IPS DF 6.9 (cell line): ENCODE measurements at regions not wholly inside any gene's neighbourhood (a gene's known extent, or its start where the extent isn't known, plus 50 kb on each side); places are given as distances from the start of the nearest gene placed in this dataset.

Experiments used
- DNase-seq: peaks from one replicate; pipeline ENCODE4 v3.0.0-alpha.2; 2013; ENCODE audit warnings: low read depth, low spot score
- H3K27ac ChIP-seq: one replicate; pipeline ENCODE4 v1.5.1; 2013; ENCODE audit warnings: low read length, control low read depth
- H3K27me3 ChIP-seq: 2 replicates; pipeline ENCODE4 v1.6.1; 2013; ENCODE audit warnings: mild to moderate bottlenecking, low read length; ENCODE audit not compliant: control insufficient read depth, insufficient read depth
- H3K36me3 ChIP-seq: 2 replicates; pipeline ENCODE4 v1.6.1; 2013; ENCODE audit warnings: low read length; ENCODE audit not compliant: control insufficient read depth, insufficient read depth
- H3K4me1 ChIP-seq: 2 replicates; pipeline ENCODE4 v1.6.1; 2013; ENCODE audit warnings: low read length; ENCODE audit not compliant: control insufficient read depth, insufficient read depth
- H3K4me3 ChIP-seq: 2 replicates; pipeline ENCODE4 v1.5.1; 2013; ENCODE audit warnings: mild to moderate bottlenecking, low read length
- H3K9me3 ChIP-seq: 2 replicates; pipeline ENCODE4 v1.6.1; 2013; ENCODE audit warnings: low read length, inconsistent platforms; ENCODE audit not compliant: control insufficient read depth, insufficient read depth
- WGBS: extraction: QIAGEN DNeasy Blood & Tissue Kit; methylation state at CpG from one replicate; pipeline ENCODE4 v1.1.7; 2013; ENCODE audit warnings: mixed read lengths, missing lambda C conversion rate; ENCODE audit not compliant: insufficient read length, insufficient coverage; 5-methylcytosine and 5-hydroxymethylcytosine counted together

DNA sequence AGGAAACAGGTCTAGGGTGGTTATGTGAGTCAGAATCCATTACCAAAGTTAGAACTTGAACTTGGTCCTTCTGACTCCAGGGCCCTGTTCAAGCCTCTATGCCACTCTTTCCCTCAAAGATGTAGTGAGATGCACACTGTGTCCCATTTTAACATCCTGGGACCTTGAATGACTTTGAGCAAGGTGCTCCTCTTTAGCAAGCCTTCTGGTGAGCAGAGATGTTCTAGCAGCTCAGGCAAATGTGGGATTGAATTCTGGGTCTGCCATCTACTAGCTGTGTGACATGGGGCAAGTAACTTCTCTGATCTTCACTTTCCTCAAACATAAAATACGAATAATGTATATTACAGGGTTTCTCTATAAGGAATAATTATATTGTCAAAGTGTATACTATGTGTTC lies 294.0 kb upstream of the CXCR4 start:
- Histone ChIP-seq H3K36me3 (no peaks in the 10 kb centered on the region), H3K9me3 (no peaks in the 10 kb centered on the region), H3K27me3 (no peaks in the 10 kb centered on the region), H3K27ac (no peak overlapping the region), H3K4me3 (no peak overlapping the region), H3K4me1 (no peaks in the 10 kb centered on the region)
- DNase-seq = no peak
- WGBS = no CpG with 5 or more reads among the region's 1 CpG

DNA sequence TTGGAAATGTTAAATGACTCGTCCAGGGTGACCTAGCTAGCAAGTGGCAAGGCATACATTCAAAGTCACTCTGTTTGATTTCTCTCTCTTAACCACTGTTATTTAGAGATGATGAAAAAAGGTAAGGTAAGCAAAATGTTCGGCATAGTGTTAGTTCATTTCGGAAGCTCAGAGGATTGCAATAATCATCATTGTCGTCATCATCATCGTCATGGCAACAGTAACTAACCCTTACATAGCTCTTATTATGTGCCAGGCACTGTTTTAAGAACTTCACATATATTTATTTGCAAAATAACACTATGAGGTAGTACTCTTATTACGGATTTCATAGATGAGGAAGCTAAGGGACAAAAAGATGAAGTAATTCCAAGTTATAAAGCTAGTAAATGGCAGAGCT lies 292.7 kb upstream of the CXCR4 start:
- Histone ChIP-seq H3K36me3 (no peaks in the 10 kb centered on the region), H3K27me3 (no peaks in the 10 kb centered on the region)
- WGBS = no CpG with 5 or more reads among the region's 6 CpGs

DNA sequence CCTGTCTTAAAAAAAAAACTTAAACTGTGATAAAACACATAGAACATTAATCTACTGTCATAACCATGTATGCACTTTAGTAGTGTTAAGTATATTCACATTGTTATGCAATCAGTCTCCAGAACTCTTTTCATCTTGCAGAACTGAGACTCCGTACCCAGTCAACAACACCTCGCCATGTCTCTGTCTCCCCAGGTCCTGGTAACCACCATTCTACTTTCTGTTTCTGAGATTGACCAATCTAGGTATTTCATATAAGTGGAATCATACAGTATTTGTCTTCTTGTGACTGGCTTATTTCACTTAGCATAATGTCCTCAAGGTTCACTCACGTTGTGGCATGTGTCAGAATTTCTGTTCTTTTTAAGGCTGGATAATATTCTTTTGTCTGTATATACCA lies 290.8 kb upstream of the CXCR4 start:
- H3K27ac ChIP-seq = no peak overlapping the region
- H3K4me3 ChIP-seq = no peak overlapping the region
- no peaks in the 10 kb centered on the region for H3K9me3 ChIP-seq
- WGBS = no CpG with 5 or more reads among the region's 3 CpGs
- H3K4me1 ChIP-seq = no peaks in the 10 kb centered on the region
- DNase-seq = no peak
- no peaks in the 10 kb centered on the region for H3K27me3 ChIP-seq
- H3K36me3 ChIP-seq = no peaks in the 10 kb centered on the region

More for the DNA sequence above, 292.7 kb upstream of the CXCR4 start:
- H3K9me3 ChIP-seq = no peaks in the 10 kb centered on the region
- H3K27ac ChIP-seq = no peak overlapping the region
- no peak for DNase-seq
- no peak overlapping the region for H3K4me3 ChIP-seq
- H3K4me1 ChIP-seq = no peaks in the 10 kb centered on the region

DNA sequence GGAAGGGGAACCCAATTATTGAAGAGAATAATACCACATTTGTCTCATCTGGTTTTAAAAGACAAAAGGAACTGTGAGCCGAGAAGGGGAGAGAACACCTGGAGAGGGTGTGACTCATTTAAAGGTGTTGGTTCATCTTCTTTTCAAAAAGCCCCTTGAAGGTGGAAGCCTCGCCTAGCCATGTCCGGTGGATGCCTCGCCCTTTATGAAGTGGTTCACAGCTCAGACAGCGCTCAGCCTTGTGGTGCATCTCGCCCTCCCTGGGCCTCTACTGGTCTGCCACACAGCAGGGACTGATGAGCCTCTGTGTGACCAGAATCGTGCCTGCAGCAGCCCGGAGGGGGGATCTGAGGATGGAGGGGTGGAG lies 290.0 kb upstream of the CXCR4 start:
- no peaks in the 10 kb centered on the region for H3K36me3 ChIP-seq
- H3K27ac ChIP-seq = no peak overlapping the region
- WGBS = no CpG with 5 or more reads among the region's 8 CpGs
- H3K9me3 ChIP-seq = no peaks in the 10 kb centered on the region
- H3K4me3 ChIP-seq = no peak overlapping the region
- H3K27me3 ChIP-seq = no peaks in the 10 kb centered on the region
- DNase-seq = no peak
- no peaks in the 10 kb centered on the region for H3K4me1 ChIP-seq

DNA sequence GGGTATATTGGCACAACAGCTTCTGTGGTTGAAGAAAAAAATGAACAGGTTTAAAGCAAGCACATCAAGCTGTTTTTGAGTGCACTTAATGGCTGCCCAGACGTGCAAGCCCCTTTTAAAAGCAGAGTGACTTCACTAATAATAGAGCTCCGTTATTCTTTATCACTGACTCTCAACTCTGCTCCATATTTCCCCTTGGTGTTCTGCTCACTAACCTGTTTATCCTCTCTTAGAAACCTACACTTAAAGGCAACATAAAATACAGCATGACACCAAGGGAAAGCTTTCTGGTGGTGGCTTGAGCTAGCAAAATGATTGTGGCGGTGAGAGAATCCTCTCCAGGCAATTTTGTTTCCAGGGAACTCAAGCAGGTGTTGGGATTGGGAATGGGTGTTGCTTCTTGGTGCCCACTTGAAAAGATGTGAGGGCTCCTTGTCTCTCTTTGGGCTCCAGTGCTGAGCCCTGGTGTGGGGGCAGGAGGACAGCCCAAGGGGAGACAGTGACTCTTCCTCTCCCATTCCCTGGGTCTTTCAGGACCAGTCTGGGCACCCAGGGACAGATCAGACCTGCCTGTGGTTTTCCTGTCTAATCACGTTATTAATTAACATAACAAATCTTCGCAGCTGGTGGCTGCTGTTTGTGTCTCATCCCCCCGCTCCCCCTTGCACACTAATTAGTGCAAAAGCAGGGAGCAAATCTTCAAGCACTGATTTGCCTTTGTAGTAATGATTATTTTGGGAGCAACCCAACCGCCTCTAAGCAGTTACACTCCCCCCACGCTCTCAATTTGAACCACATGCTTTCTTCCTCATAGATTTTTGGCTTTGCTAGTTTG lies 289.4 kb upstream of the CXCR4 start:
- no peak for DNase-seq
- H3K9me3 ChIP-seq = no peaks in the 10 kb centered on the region
- no peak overlapping the region for H3K27ac ChIP-seq
- no peaks in the 10 kb centered on the region for H3K27me3 ChIP-seq
- no peaks in the 10 kb centered on the region for H3K36me3 ChIP-seq
- no peak overlapping the region for H3K4me3 ChIP-seq
- WGBS = no CpG with 5 or more reads among the region's 8 CpGs
- no peaks in the 10 kb centered on the region for H3K4me1 ChIP-seq

DNA sequence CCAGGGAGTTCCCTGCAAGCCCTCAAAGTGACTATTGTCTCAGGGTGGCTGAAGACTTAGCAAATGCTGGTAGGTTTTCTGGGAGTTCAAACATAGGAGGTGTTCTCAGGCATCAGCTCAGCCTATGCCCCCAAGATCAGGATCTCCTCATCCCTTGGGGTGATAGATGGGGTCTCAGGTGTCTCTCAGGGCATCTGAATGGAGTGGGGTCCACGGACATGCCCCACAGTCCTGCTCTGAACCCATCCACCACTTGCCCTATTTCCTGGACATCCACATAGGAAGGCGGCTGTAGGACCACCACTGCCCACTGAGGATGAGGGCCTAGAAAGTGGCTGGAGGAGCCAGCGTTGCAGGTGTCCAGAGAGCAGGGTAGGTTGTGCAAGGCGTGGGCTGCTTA lies 287.0 kb upstream of the CXCR4 start:
- Histone ChIP-seq H3K9me3 (no peaks in the 10 kb centered on the region), H3K4me1 (no peaks in the 10 kb centered on the region), H3K4me3 (no peak overlapping the region), H3K27ac (no peak overlapping the region), H3K27me3 (no peaks in the 10 kb centered on the region), H3K36me3 (no peaks in the 10 kb centered on the region)
- no peak for DNase-seq
- WGBS = no CpG with 5 or more reads among the region's 4 CpGs

DNA sequence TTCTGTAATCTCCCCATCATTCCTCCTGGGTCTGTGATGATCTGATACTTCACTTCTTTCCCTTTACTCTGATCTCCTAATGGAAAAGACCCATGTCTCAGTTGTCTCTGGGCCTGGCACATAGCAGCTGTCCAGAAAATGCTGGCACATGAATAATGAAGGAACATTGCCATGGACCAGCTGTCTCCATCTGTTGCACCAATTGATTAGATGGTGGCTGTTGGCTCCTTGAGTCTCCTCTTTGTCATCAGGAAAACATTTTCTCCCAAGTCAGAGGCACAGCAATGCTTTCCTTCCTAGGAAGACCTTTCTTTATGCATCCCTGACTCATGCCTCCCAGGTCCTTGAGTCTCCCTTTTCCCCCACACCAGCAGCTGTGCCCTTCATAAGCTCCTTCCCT lies 286.2 kb upstream of the CXCR4 start:
- Histone ChIP-seq H3K27me3 (no peaks in the 10 kb centered on the region), H3K9me3 (no peaks in the 10 kb centered on the region), H3K27ac (no peak overlapping the region), H3K36me3 (no peaks in the 10 kb centered on the region), H3K4me1 (no peaks in the 10 kb centered on the region), H3K4me3 (no peak overlapping the region)
- no peak for DNase-seq

DNA sequence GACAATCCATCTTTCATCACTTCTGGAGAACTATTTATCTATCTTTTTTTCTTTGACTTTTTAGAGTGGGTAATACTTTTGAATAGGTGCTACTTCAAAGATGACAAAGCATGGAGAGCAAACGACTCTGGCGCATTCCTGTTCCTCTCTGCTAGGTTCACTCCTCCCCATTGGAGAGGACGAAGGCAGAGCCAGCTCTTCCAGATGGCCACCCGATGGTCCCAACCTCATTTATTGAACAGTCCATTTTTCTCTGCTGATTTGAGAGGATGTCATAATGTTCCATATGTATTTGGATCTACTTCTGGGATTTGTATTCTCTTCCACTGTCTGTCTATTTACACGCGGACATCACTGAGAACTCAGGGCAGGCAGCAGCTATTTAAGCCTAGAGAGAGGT lies 284.3 kb upstream of the CXCR4 start:
- no CpG with 5 or more reads among the region's 6 CpGs for WGBS
- no peaks in the 10 kb centered on the region for H3K36me3 ChIP-seq
- H3K4me3 ChIP-seq = no peak overlapping the region
- no peaks in the 10 kb centered on the region for H3K4me1 ChIP-seq
- no peaks in the 10 kb centered on the region for H3K27me3 ChIP-seq
- no peaks in the 10 kb centered on the region for H3K9me3 ChIP-seq
- H3K27ac ChIP-seq = no peak overlapping the region
- DNase-seq = no peak

DNA sequence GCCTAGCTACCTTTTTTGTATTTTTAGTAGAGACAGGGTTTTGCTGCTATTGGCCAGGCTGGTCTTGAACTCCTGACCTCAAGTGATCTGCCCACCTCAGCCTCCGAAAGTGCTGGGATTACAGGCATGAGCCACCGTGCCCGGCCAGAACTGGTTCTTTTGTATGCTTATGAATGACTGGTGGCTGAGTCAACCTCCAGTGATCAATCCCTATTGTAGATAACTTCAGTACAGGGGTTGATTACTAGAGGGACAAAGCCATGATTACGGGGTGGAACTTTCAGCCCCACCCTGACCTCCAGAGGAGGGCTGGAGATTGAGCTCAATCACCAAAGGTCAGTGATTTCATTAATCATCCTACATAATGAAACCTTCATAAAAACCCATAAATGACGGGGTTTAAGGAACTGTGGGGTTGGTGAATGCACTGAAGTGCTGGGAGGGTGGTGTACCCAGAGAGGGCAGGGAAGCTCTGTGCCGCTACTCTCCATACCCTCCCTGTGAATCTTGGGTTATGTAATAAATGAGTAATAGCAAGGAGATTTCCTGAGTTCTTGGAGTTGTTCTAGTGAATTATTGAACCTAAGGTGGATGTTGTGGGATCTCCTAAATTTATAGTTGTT lies 281.8 kb upstream of the CXCR4 start:
- H3K4me1 ChIP-seq = no peaks in the 10 kb centered on the region
- no CpG with 5 or more reads among the region's 6 CpGs for WGBS
- no peaks in the 10 kb centered on the region for H3K27me3 ChIP-seq

DNA sequence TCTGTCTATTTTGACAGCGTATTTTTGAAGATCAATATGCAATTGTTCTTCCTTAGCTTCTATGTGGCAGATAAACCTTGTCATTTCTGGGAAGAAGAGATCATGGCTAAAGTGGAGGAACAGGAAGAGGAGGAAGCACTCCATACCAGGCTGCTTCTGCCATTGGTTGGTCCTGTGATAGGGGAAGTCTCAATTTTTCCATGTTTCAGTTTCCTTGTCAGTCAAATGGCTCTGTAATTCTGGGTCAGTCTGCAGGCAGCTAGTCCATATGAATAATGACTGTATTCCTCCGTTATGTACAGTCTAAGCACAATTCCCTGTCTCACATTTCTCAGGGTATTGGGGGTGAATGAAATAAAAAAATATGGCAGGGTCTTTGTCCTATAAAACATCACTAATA lies 277.6 kb upstream of the CXCR4 start:
- Histone ChIP-seq H3K36me3 (no peaks in the 10 kb centered on the region), H3K4me1 (no peaks in the 10 kb centered on the region), H3K27ac (no peak overlapping the region), H3K27me3 (no peaks in the 10 kb centered on the region), H3K9me3 (no peaks in the 10 kb centered on the region), H3K4me3 (no peak overlapping the region)
- DNase-seq = no peak
- whole genome bisulfite sequencing = no CpG with 5 or more reads among the region's 2 CpGs

More for the DNA sequence above, 281.8 kb upstream of the CXCR4 start:
- H3K27ac ChIP-seq = no peak overlapping the region
- no peaks in the 10 kb centered on the region for H3K9me3 ChIP-seq
- H3K4me3 ChIP-seq = no peak overlapping the region
- DNase-seq = no peak
- no peaks in the 10 kb centered on the region for H3K36me3 ChIP-seq
